NB4 (cell line): ENCODE measurements at regions not wholly inside any gene's neighbourhood (a gene's known extent, or its start where the extent isn't known, plus 50 kb on each side); places are given as distances from the start of the nearest gene placed in this dataset.

Experiments
- DNase-seq: peaks from one replicate; pipeline ENCODE4 v3.0.0; 2010; ENCODE audit warnings: low read depth
- H3K4me3 ChIP-seq: one replicate; pipeline ENCODE4 v1.5.1; 2011; ENCODE audit warnings: mild to moderate bottlenecking, low read depth, low read length, moderate library complexity
- CTCF ChIP-seq: IDR thresholded peaks from one replicate; pipeline ENCODE4 v1.5.1; 2012; ENCODE audit warnings: low read depth, low read length
- MAX ChIP-seq: IDR thresholded peaks from 2 replicates; pipeline ENCODE4 v1.6.1; 2011; ENCODE audit warnings: low read depth, low read length
- MYC ChIP-seq: IDR thresholded peaks from 2 replicates; pipeline ENCODE4 v1.6.1; 2011; ENCODE audit warnings: low read depth, low read length
- POLR2A ChIP-seq: IDR thresholded peaks from 2 replicates; pipeline ENCODE4 v1.6.1; 2011; ENCODE audit warnings: mild to moderate bottlenecking; ENCODE audit not compliant: insufficient read length; ENCODE audit errors: extremely low read depth

GRCh38 chr15:31216215-31216911, 110.3 kb upstream of the KLF13 start:
- TF ChIP-seq POLR2A (no peak), MYC (peak; percentile 63; the same call in 1 of the 2 replicates), CTCF (no peak), MAX (peak; percentile 75)
- peak; percentile 98 for DNase-seq
- peak overlapping the region; percentile 56 for H3K4me3 ChIP-seq

- peak overlapping the region; percentile 56 for H3K4me3 ChIP-seq
- DNase-seq = no peak
- TF ChIP-seq CTCF = no peak
- no peak for TF ChIP-seq POLR2A
- no peak for TF ChIP-seq MYC
- TF ChIP-seq MAX = no peak
Measured at GRCh38 chr15:31217067-31217466, 109.6 kb upstream of the KLF13 start.

- no peak for DNase-seq
- TF ChIP-seq CTCF (no peak), MYC (no peak), MAX (no peak)
- no peak overlapping the region for H3K4me3 ChIP-seq
Measured at GRCh38 chr15:31217566-31218270, 108.9 kb upstream of the KLF13 start.

GRCh38 chr15:31219221-31219620, 107.4 kb upstream of the KLF13 start:
- TF ChIP-seq MYC (no peak), CTCF (no peak), POLR2A (no peak), MAX (no peak)
- H3K4me3 ChIP-seq = no peak overlapping the region
- no peak for DNase-seq

- DNase-seq = peak; percentile 52
- TF ChIP-seq POLR2A = no peak
- TF ChIP-seq MAX = no peak
- TF ChIP-seq MYC = no peak
- no peak for TF ChIP-seq CTCF
- no peak overlapping the region for H3K4me3 ChIP-seq
Measured at GRCh38 chr15:31221936-31222515, 104.6 kb upstream of the KLF13 start.
